Aorta (tissue), 5 donors: ENCODE measurements at regions not wholly inside any gene's neighbourhood (a gene's known extent, or its start where the extent isn't known, plus 50 kb on each side); places are given as distances from the start of the nearest gene placed in this dataset.

Experiments
- ATAC-seq: fragments of 200-7000 bp; cut with Tn5 transposase; one replicate; pipeline ENCODE4 v1.9.1; 2022; ENCODE audit warnings: moderate library complexity; ENCODE audit not compliant: low FRiP score
- DNase-seq, 2 donors: peaks; one replicate each; pipeline ENCODE4 v3.0.0-alpha.2; 2020
- H3K27ac ChIP-seq, 2 donors: one replicate each; pipeline ENCODE4 v1.5.1; 2013; ENCODE audit warnings: low read length in 2 of 2, mild to moderate bottlenecking in 2 of 2, moderate library complexity in 2 of 2, control low read depth in 1 of 2, inconsistent platforms in 1 of 2, low read depth in 1 of 2
- H3K27me3 ChIP-seq, 2 donors: one replicate each; pipeline ENCODE4 v1.6.1; 2013; ENCODE audit warnings: control low read depth in 1 of 2, low read length in 1 of 2, mild to moderate bottlenecking in 1 of 2, moderate library complexity in 1 of 2; ENCODE audit not compliant: insufficient read depth in 2 of 2, control insufficient read depth in 1 of 2
- H3K36me3 ChIP-seq, 2 donors: one replicate each; pipeline ENCODE4 v1.6.1; 2013; ENCODE audit warnings: control low read depth in 1 of 2, low read length in 1 of 2, mild to moderate bottlenecking in 1 of 2; ENCODE audit not compliant: insufficient read depth in 2 of 2, control insufficient read depth in 1 of 2
- H3K4me1 ChIP-seq, 2 donors: one replicate each; pipeline ENCODE4 v1.6.1; 2013; ENCODE audit warnings: low read length in 2 of 2, control low read depth in 1 of 2, mild to moderate bottlenecking in 1 of 2, moderate library complexity in 1 of 2; ENCODE audit not compliant: insufficient read depth in 2 of 2, control insufficient read depth in 1 of 2
- H3K4me3 ChIP-seq, 2 donors: one replicate each; pipeline ENCODE4 v1.5.1; 2013; ENCODE audit warnings: low read length in 2 of 2, control low read depth in 1 of 2, mild to moderate bottlenecking in 1 of 2
- H3K9me3 ChIP-seq: one replicate; pipeline ENCODE4 v1.6.1; 2013; ENCODE audit warnings: mild to moderate bottlenecking, low read length; ENCODE audit not compliant: control insufficient read depth
- WGBS, 2 donors: extraction: QIAGEN DNeasy Blood & Tissue Kit; methylation state at CpG; one replicate each; pipeline ENCODE4 v1.1.7; 2013; 5-methylcytosine and 5-hydroxymethylcytosine counted together
- intact Hi-C, 2 donors: fragments of 100-400 bp; cut with DNase I; formaldehyde crosslinking; loops; one replicate each; pipeline versions ENCODE4 v1.14.2 to v1.15.0; 2022
- donor health status: healthy with polysubstance abuse.
- donor health status: Bipolar disorder and iron deficiency.
- donor health status: DM: no; HTN: no; CAD: no.
- donor health status: DM: no; HTN: no; CAD: no.
- donor health status: DM: yes; HTN: yes; CAD: no.

GRCh38 chr7:25864943-25865751 is 286.9 kb upstream of the NFE2L3 start:
- intact Hi-C loops: loop anchor here in 1 of 2 donors (10.0 kb wide), 2 partner anchors 500 to 990 kb away; no protein-coding TSS in a partner anchor
- no peaks in the 10 kb centered on the region for H3K36me3 ChIP-seq
- H3K4me1 ChIP-seq: no peaks in the 10 kb centered on the region
- peaks cover 2% of the 10 kb centered on the region for H3K9me3 ChIP-seq
- DNase-seq (no peak), ATAC-seq (no peak)
- no peak overlapping the region for H3K4me3 ChIP-seq
- H3K27me3 ChIP-seq: peaks cover 0 to 4% of the 10 kb centered on the region in 2 donors
- WGBS, 2 donors: 29 to 32% methylated on average over 3 of the region's 3 CpGs
- H3K27ac ChIP-seq: no peak overlapping the region

GRCh38 chr7:25868509-25868908 is 283.5 kb upstream of the NFE2L3 start:
- intact Hi-C loops: loop anchor here in 1 of 2 donors (10.0 kb wide), 2 partner anchors 496 to 986 kb away; no protein-coding TSS in a partner anchor
- no peak for DNase-seq
- H3K27me3 ChIP-seq: peaks cover 5% of the 10 kb centered on the region in 2 donors
- no peak overlapping the region for H3K4me3 ChIP-seq
- peaks cover 2% of the 10 kb centered on the region for H3K9me3 ChIP-seq
- 93 to 97% methylated on average over 1 of the region's 1 CpG for WGBS, 2 donors
- no peak overlapping the region for H3K27ac ChIP-seq
- no peaks in the 10 kb centered on the region for H3K4me1 ChIP-seq
- ATAC-seq: no peak
- H3K36me3 ChIP-seq: no peaks in the 10 kb centered on the region

DNA sequence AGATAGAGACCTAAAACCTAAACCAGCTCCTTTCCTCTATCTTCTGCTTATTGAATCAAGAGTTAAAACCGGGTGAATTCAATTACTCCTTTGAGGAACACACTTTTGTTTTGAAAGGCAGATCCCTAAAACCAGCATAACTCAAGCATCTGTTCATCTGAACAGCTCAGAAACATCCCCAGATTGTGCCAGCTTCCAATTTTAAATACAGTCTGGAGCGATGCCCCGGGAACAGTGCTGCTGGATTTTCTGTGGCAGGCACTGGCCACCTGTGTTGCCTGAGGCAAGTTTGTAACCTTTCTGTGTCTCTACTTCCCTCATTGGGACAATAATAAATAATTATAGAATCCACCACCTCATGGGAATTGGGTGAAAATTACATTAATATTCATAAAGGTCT is 281.4 kb upstream of the NFE2L3 start:
- WGBS, 2 donors: 85 to 86% methylated on average over 3 of the region's 3 CpGs
- intact Hi-C loops: loop anchor here in 1 of 2 donors (5.0 kb wide), 1 partner anchor 502 kb away; no protein-coding TSS in a partner anchor
- DNase-seq (no peak), ATAC-seq (no peak)
- H3K27ac ChIP-seq: no peak overlapping the region
- no peaks in the 10 kb centered on the region for H3K4me1 ChIP-seq
- H3K36me3 ChIP-seq: no peaks in the 10 kb centered on the region
- peaks cover 2% of the 10 kb centered on the region for H3K9me3 ChIP-seq
- no peak overlapping the region for H3K4me3 ChIP-seq
- peaks cover 5% of the 10 kb centered on the region in 2 donors for H3K27me3 ChIP-seq

- no peak for ATAC-seq
- WGBS, 2 donors: 90 to 92% methylated on average over 3 of the region's 3 CpGs
- peaks cover 5% of the 10 kb centered on the region for H3K9me3 ChIP-seq
- H3K4me3 ChIP-seq: no peak overlapping the region
- no peaks in the 10 kb centered on the region for H3K36me3 ChIP-seq
- H3K4me1 ChIP-seq: no peaks in the 10 kb centered on the region
- no peak overlapping the region for H3K27ac ChIP-seq
- DNase-seq: no peak
- H3K27me3 ChIP-seq: peaks cover 5 to 7% of the 10 kb centered on the region in 2 donors
- intact Hi-C loops: no loop called here
These were observed 275.9 kb upstream of the NFE2L3 start for GRCh38 chr7:25876092-25876491.

DNA sequence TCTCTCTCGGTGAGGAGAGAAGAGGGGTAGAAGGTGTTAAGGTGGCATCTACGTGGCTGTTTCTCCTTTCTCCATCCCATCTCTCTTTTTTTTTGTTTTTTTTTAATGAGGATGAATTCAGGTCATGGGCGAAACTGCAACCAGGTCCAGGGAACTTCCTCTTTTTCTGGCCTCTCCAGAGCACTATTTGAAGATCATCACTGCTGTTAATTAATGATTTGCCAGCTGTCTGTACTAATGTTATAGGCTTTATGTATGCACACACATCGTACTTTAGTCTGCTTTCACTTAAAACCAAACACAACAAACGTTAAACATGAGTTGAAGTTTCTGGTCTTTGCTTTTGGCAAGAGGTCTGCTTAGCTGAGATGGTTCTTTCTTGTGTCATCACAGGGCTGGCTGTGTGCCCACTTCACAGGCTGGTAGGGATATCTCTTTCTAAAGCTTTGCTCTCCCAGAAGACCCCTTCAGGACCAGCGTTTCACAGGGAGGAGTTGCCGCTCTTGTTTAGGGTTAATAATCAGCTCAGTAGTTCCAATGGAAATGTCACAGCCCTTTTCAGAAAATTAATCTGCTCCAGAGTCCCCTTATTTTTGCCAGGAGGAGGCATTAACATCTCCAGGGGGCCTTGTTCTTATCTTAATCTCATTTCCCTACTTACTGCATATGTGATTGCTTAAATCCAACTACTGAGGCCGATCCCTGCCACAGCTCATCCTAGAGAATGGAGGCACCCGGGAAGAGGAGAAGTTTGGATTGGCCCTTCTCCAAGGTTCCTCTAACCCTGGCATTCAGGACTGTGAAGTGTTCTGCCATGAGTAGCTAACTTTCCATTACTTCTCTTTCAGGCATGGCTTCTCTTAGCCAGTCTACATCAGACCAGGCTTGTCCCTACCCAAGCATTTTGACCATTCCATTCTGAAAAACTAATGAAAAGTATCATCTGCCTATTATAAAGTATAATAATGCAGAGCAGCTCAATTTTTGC is 273.9 kb upstream of the NFE2L3 start:
- Histone ChIP-seq H3K4me1 (no peaks in the 10 kb centered on the region), H3K4me3 (no peak overlapping the region), H3K36me3 (no peaks in the 10 kb centered on the region), H3K9me3 (peaks cover 5% of the 10 kb centered on the region), H3K27me3 (peaks cover 0 to 2% of the 10 kb centered on the region in 2 donors), H3K27ac (no peak overlapping the region)
- intact Hi-C loops: no loop called here
- WGBS, 2 donors: 62 to 64% methylated on average over 9 of the region's 9 CpGs
- DNase-seq: no peak
- ATAC-seq: no peak

DNA sequence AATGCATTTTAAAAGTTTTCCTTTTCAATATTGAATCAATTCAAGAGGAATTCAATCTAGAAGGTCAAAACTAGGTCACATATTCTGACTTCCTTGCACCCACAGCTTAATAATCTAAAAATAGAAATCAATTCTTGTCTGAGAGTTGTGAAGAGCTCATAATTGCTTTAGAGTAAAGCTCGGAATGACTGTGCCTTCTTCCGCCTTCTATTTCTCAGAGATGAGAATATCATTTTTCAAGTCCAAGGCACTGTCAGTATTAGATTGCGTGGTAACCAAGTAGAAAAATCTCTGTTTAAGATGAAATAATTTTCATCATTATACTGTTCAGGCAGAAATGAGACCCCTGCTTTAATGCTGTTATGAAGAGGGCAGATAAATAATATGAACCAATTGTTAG is 272.2 kb upstream of the NFE2L3 start:
- DNase-seq (no peak), ATAC-seq (no peak)
- WGBS, 2 donors: 93 to 95% methylated on average over 3 of the region's 3 CpGs
- intact Hi-C loops: no loop called here
- Histone ChIP-seq H3K4me3 (no peak overlapping the region), H3K36me3 (no peaks in the 10 kb centered on the region), H3K9me3 (peaks cover 5% of the 10 kb centered on the region), H3K27ac (no peak overlapping the region), H3K4me1 (no peaks in the 10 kb centered on the region), H3K27me3 (peaks cover 0 to 2% of the 10 kb centered on the region in 2 donors)

DNA sequence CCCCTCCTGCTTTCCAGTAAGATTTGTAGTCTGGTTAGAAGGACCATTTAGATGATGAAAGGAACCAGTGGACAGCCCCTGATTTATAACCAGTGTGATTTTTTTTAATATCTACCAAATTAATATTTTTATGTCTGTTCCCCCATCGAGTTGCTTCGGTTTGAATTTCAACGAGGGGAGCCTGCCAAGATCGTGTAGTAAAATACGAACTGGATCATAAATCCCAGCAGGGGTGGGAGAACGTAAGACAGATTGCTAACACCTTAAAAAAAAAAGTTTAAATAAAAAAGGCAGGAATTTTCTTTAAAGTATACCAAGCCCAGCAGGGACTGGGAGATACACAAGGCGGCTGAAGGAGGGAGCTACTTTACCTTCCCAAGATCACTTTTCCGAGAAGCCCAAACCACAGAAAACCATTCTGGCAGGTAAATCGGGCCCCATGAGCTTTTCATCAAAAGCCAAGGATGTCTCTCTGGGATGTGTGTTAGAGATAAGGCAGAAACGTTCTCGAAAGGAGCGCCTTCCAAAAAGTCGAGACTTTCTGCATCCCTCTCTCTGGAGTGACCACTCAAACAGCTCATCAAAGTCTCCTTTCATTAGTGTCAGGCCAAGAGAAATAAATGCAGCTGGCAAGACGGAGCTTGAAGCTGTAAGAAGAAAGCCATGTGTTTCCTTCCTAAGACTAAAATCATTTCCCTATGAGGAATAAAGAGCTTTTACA is 270.5 kb upstream of the NFE2L3 start:
- Histone ChIP-seq H3K4me3 (no peak overlapping the region), H3K36me3 (no peaks in the 10 kb centered on the region), H3K4me1 (no peaks in the 10 kb centered on the region), H3K9me3 (peaks cover 3% of the 10 kb centered on the region), H3K27ac (no peak overlapping the region), H3K27me3 (peaks cover 0 to 2% of the 10 kb centered on the region in 2 donors)
- DNase-seq (no peak), ATAC-seq (no peak)
- 60 to 63% methylated on average over 14 of the region's 14 CpGs for WGBS, 2 donors
- intact Hi-C loops: no loop called here

GRCh38 chr7:25882151-25882773 is 269.7 kb upstream of the NFE2L3 start:
- Histone ChIP-seq H3K36me3 (no peaks in the 10 kb centered on the region), H3K4me3 (no peak overlapping the region), H3K27me3 (peaks cover 0 to 3% of the 10 kb centered on the region in 2 donors), H3K9me3 (peaks cover 3% of the 10 kb centered on the region), H3K27ac (no peak overlapping the region), H3K4me1 (no peaks in the 10 kb centered on the region)
- 73 to 75% methylated on average over 13 of the region's 13 CpGs for WGBS, 2 donors
- intact Hi-C loops: no loop called here
- ATAC-seq: no peak
- no peak for DNase-seq
